ENCODE measurements at regions not wholly inside any gene's neighbourhood (a gene's known extent, or its start where the extent isn't known, plus 50 kb on each side); places are given as distances from the start of the nearest gene placed in this dataset.
"Not testable (repeated sequence)": the region's sequence is repeated elsewhere in the genome, so short reads cannot be mapped to it uniquely, and the experiment has no call there.

- DNase-seq (ENCODE audit: insufficient read length, low spot score) (no peak), FAIRE-seq (no peak)
- TF ChIP-seq POLR2A (IDR thresholded peaks at IDR 0.05; ENCODE audit: low read depth, low read length), result no peak
Observed at GRCh38 chr4:34485252-34485651, 1759.1 kb downstream of the ARAP2 start.

GRCh38 chr4:34486461-34487363 is 1757.6 kb downstream of the ARAP2 start:
- TF ChIP-seq POLR2A (IDR thresholded peaks at IDR 0.05; ENCODE audit: low read depth, low read length), result no peak
- DNase-seq (ENCODE audit: insufficient read length, low spot score) (no peak), FAIRE-seq (no peak)

- no peak for TF ChIP-seq POLR2A (IDR thresholded peaks at IDR 0.05; ENCODE audit: low read depth, low read length)
- no peak for FAIRE-seq
- no peak for DNase-seq (ENCODE audit: insufficient read length, low spot score)
Observed at GRCh38 chr4:34492414-34492813, 1751.9 kb downstream of the ARAP2 start.

- TF ChIP-seq POLR2A (IDR thresholded peaks at IDR 0.05; ENCODE audit: low read depth, low read length), result no peak
- FAIRE-seq, result no peak
- DNase-seq (ENCODE audit: insufficient read length, low spot score), result no peak
Observed at GRCh38 chr4:34502086-34502485, 1742.2 kb downstream of the ARAP2 start.

DNA sequence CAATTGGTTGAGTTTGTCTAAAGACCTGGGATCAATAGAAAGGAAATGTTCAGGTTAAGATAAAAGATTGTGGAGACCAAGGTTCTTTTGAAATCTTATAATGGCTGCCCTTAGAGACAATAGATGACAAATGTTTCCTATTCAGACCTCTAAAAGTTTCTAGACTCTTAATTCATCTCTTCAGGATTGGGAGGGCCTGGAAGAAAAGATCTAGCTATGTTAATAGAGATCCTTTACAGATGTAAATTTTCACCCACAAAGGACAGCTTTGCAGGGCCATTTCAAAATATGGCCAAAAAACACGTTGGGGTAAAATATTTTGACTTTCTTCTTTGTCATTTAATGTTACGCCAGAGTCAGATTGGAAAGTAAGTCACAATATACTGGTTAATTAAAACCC is 1739.6 kb downstream of the ARAP2 start:
- DNase-seq (ENCODE audit: insufficient read length, low spot score); FAIRE-seq: not testable (repeated sequence)

DNA sequence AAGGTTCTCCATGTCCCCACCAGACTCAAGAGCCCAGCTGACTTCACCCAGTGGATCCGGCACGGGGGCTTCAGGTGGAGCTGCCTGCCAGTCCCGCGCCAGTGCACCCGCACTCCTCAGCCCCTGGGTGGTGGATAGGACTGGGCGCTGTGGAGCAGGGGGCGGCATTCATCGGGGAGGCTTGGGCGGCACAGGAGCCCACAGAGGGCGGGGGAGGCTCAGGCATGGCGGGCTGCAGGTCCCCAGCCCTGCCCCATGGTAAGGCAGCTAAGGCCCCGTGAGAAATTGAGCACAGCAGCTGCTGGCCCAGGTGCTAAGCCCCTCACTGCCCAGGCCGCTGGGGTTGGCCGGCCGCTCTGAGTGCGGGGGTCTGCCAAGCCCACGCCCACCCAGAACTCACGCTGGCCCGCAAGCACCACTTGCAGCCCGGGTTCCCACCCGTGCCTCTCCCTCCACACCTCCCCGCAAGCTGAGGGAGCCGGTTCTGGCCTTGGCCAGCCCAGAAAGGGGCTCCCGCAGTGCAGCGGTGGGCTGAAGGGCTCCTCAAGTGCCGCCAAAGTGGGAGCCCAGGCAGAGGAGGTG is 1737.7 kb downstream of the ARAP2 start:
- not testable (repeated sequence) for FAIRE-seq

GRCh38 chr4:34512616-34513015 is 1731.7 kb downstream of the ARAP2 start:
- TF ChIP-seq POLR2A (IDR thresholded peaks at IDR 0.05; ENCODE audit: low read depth, low read length), result no peak
- FAIRE-seq, result no peak
- no peak for DNase-seq (ENCODE audit: insufficient read length, low spot score)

More for the DNA sequence above, 1737.7 kb downstream of the ARAP2 start:
- DNase-seq (ENCODE audit: insufficient read length, low spot score), result not testable (repeated sequence)

DNA sequence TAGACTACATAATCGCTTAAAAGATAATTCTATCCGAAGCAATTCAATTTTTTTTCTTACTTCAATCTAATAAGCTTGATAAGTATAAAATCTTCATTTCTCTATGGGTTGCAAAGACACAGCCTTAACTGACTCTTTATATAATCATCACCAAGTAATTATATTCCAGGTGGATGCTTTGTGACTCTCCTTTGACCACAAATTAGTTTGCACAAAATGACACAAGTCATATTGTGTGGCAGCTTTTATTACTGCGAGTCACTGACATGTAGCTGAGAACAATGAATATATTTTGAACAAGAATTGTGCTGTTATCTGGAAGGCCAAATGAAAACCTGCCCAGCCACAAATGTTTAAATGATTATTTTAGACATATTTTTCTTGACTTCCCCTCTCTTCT is 1727.8 kb downstream of the ARAP2 start:
- FAIRE-seq, result no peak
- TF ChIP-seq POLR2A (IDR thresholded peaks at IDR 0.05; ENCODE audit: low read depth, low read length), result no peak
- DNase-seq (ENCODE audit: insufficient read length, low spot score), result no peak

- FAIRE-seq, result no peak
Observed at GRCh38 chr4:34534916-34535315, 1709.4 kb downstream of the ARAP2 start.

GRCh38 chr4:34566091-34566490 is 1678.2 kb downstream of the ARAP2 start:
- no peak for TF ChIP-seq POLR2A (IDR thresholded peaks at IDR 0.05; ENCODE audit: low read depth, low read length)
- DNase-seq (ENCODE audit: insufficient read length, low spot score), result no peak
- no peak for FAIRE-seq

More at GRCh38 chr4:34534916-34535315, 1709.4 kb downstream of the ARAP2 start:
- DNase-seq (ENCODE audit: insufficient read length, low spot score), result no peak
- no peak for TF ChIP-seq POLR2A (IDR thresholded peaks at IDR 0.05; ENCODE audit: low read depth, low read length)

DNA sequence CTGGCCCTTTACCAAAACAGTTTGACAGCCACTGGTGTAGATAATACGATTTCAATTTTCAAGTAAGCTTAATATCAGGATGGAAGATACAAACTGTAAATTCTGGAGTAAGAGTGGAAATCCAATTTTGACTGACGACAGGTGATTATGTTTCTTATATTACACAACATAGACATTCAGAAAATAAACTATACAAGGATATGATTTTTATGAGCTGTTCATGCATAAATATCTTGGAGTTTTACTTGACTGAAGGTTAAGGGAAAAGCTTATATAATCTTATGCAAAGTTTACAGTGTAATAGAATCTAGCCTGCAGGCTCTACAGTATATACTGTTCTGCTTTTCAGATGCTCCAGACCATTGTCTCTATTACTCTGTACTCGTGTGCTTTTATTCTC is 1672.3 kb downstream of the ARAP2 start:
- no peak for TF ChIP-seq POLR2A (IDR thresholded peaks at IDR 0.05; ENCODE audit: low read depth, low read length)
- DNase-seq (ENCODE audit: insufficient read length, low spot score) (no peak), FAIRE-seq (no peak)

DNA sequence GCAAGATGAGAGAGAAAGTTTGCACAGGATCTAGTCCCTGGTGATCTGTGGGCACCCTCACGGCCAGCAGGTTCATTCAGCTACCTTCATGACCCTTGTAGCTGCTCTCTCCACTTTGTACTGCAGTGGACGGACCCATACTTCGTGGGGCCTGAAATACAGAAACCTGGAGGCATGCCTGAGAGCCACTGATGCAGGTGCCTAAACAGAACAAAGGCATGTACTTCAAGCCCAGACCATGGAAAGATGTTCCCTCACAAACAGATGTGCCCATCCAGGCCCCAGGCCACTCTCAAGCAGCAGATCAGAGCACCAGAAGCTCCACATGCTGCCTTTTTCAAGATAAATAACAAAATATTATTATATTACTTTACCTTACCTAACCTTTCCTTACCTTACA is 1629.0 kb downstream of the ARAP2 start:
- no peak for TF ChIP-seq POLR2A (IDR thresholded peaks at IDR 0.05; ENCODE audit: low read depth, low read length)
- no peak for FAIRE-seq
- DNase-seq (ENCODE audit: insufficient read length, low spot score), result no peak

DNA sequence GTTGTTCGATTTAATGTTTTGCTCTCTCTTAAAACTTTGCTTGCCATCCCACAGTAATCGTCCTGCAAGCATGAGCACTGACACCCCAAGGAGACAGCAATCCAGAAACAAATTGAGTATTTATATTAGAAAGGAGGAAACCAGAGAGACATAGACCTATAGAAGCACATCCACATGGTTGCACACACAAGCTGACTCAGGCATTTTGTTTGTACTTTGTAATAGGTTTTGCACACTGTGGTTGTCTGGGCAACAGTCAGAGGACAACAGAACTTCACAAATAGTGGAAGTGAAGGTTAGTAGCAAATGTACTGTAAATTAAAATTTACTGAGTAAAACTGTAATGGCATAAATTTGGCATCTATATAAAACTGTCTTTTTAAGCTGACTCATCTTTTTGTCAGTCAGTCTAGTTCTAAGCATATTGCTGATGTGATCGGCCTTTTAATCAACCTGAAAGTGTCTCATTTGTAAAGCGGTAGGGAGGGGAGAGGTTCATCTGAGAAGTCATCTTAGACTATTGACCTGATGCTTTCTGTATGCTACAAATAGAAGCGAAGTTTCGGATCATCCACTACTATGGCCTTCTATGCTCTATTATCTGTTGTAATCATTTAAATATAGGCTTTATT is 1624.7 kb downstream of the ARAP2 start:
- DNase-seq (ENCODE audit: insufficient read length, low spot score), result no peak
- TF ChIP-seq POLR2A (IDR thresholded peaks at IDR 0.05; ENCODE audit: low read depth, low read length), result no peak
- no peak for FAIRE-seq

DNA sequence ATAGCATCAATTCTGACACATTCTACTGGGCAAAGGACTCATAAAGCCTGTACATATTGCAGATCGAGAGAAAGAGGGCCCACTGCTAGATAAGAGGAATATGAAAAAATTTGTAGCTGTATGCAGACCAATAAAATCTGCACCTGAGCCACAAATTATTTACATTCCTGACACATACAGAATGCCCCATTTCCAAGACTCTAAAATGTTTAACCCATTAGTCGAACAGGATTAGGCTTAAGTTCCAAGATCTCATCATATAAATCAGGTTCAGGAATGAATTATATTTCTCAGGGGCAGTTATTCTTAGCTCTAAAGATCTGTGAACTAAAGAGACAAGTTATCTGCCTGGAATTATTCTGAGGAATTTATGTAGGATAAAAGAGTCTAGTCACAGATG is 1615.8 kb downstream of the ARAP2 start:
- FAIRE-seq, result no peak
- no peak for TF ChIP-seq POLR2A (IDR thresholded peaks at IDR 0.05; ENCODE audit: low read depth, low read length)
- DNase-seq (ENCODE audit: insufficient read length, low spot score), result no peak

DNA sequence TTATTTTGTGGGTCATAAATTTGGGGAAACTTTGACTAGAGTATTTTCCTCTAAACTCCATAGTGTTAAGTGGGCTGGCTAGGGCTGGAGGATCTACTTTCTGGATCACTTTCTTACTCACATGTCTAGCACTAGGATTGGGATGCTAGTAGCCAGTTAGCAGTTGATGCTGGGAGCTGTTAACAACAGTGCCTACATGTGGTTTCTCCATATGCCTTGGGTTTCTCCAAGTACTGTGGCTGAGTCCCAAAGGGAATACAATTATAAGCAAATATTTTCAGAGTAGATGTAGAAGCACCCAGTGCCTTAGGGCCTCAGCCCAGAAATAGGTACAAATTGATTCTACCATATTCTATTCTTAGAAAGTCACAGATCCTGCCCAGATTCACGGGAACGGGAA is 1614.9 kb downstream of the ARAP2 start:
- DNase-seq (ENCODE audit: insufficient read length, low spot score) (no peak), FAIRE-seq (no peak)
- TF ChIP-seq POLR2A (IDR thresholded peaks at IDR 0.05; ENCODE audit: low read depth, low read length), result no peak

Data from H54 (cell line).